HG02943 (cell line): ENCODE measurements at regions not wholly inside any gene's neighbourhood (a gene's known extent, or its start where the extent isn't known, plus 50 kb on each side); places are given as distances from the start of the nearest gene placed in this dataset.
"Not testable (repeated sequence)": the region's sequence is repeated elsewhere in the genome, so short reads cannot be mapped to it uniquely, and the experiment has no call there.

ENCODE experiments used
- ATAC-seq: cut with Tn5 transposase; IDR thresholded peaks from one replicate; pipeline ENCODE4 v1.9.1; 2021; ENCODE audit warnings: mild to moderate bottlenecking, low read depth, moderate library complexity; ENCODE audit not compliant: unreplicated experiment

- no peak for ATAC-seq
Measured at GRCh38 chr2:84160453-84160852, 298.6 kb downstream of the SUCLG1 start.

- no peak for ATAC-seq
Measured at GRCh38 chr2:84158605-84159004, 300.5 kb downstream of the SUCLG1 start.

GRCh38 chr2:84152462-84152861 lies 306.6 kb downstream of the SUCLG1 start:
- ATAC-seq: no peak

GRCh38 chr2:84144345-84144744 lies 314.7 kb downstream of the SUCLG1 start:
- ATAC-seq: no peak

- ATAC-seq: no peak
Measured at GRCh38 chr2:84137034-84137433, 322.0 kb downstream of the SUCLG1 start.

- ATAC-seq: no peak
Measured at GRCh38 chr2:84132370-84132769, 326.7 kb downstream of the SUCLG1 start.

GRCh38 chr2:84131278-84131830 lies 327.7 kb downstream of the SUCLG1 start:
- no peak for ATAC-seq

GRCh38 chr2:84129018-84129417 lies 330.1 kb downstream of the SUCLG1 start:
- no peak for ATAC-seq

- ATAC-seq: not testable (repeated sequence)
Measured at GRCh38 chr2:84127812-84128211, 331.3 kb downstream of the SUCLG1 start.

- no peak for ATAC-seq
Measured at GRCh38 chr2:84126530-84126929, 332.6 kb downstream of the SUCLG1 start.

- no peak for ATAC-seq
Measured at GRCh38 chr2:84126084-84126483, 333.0 kb downstream of the SUCLG1 start.

- no peak for ATAC-seq
Measured at GRCh38 chr2:84116143-84116542, 342.9 kb downstream of the SUCLG1 start.

GRCh38 chr2:84115173-84115857 lies 343.8 kb downstream of the SUCLG1 start:
- peak; percentile 92 for ATAC-seq

- not testable (repeated sequence) for ATAC-seq
Measured at GRCh38 chr2:84103816-84104527, 355.1 kb downstream of the SUCLG1 start.

GRCh38 chr2:84102274-84102673 lies 356.8 kb downstream of the SUCLG1 start:
- ATAC-seq: no peak

GRCh38 chr2:84088656-84089055 lies 370.4 kb downstream of the SUCLG1 start:
- no peak for ATAC-seq

GRCh38 chr2:84085562-84085961 lies 373.5 kb downstream of the SUCLG1 start:
- ATAC-seq: no peak

- ATAC-seq: no peak
Measured at GRCh38 chr2:84084856-84085255, 374.2 kb downstream of the SUCLG1 start.

- no peak for ATAC-seq
Measured at GRCh38 chr2:84083984-84084383, 375.1 kb downstream of the SUCLG1 start.

- no peak for ATAC-seq
Measured at GRCh38 chr2:84078471-84078870, 380.6 kb downstream of the SUCLG1 start.

- ATAC-seq: no peak
Measured at GRCh38 chr2:84077496-84077895, 381.6 kb downstream of the SUCLG1 start.

- ATAC-seq: no peak
Measured at GRCh38 chr2:84071050-84071449, 388.0 kb downstream of the SUCLG1 start.
